HG02759 (cell line): ENCODE measurements at regions not wholly inside any gene's neighbourhood (a gene's known extent, or its start where the extent isn't known, plus 50 kb on each side); places are given as distances from the start of the nearest gene placed in this dataset.
"Not testable (repeated sequence)": the region's sequence is repeated elsewhere in the genome, so short reads cannot be mapped to it uniquely, and the experiment has no call there.

ENCODE experiments used
- ATAC-seq: cut with Tn5 transposase; IDR thresholded peaks from one replicate; pipeline ENCODE4 v1.9.1; 2021; ENCODE audit warnings: mild to moderate bottlenecking, moderate library complexity; ENCODE audit not compliant: unreplicated experiment

DNA sequence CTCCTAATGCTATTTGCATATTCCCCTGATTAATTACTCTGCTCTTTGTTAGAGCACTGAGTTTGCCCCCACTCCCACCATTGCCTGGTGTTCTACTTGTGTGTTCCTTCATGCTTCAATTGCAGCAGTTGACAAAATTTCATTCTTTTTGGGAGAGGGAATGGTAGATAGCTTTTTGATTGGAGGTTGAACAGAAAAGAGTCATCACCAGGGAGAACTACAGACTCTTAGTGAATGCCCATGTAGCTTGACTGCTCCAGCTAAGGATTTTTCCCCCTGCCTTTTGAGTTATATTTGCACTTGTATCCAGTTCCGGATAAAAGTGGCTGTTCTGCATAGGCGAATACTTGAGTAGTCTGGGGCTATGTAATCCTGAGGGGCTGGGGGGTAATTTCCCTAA is 183.9 kb downstream of the ETNK1 start:
- no peak for ATAC-seq

DNA sequence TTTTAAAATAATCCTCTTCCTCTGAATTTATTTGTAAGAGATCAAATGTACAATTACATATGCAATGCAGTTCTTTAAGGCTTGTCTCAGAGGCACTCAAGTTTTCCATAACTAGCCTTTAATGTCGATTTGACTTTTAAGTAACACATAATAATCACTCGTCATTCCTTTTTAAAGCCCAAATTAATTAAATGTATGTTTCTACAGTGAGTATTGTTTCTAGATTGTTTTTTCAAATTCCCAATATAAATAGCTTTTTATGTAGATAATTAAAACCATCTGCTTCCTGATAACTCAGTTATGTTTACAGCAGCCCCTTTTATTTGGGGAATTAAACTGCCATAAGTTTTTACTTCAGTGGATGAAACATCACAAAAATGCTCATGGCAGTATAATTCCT is 185.1 kb downstream of the ETNK1 start:
- no peak for ATAC-seq

DNA sequence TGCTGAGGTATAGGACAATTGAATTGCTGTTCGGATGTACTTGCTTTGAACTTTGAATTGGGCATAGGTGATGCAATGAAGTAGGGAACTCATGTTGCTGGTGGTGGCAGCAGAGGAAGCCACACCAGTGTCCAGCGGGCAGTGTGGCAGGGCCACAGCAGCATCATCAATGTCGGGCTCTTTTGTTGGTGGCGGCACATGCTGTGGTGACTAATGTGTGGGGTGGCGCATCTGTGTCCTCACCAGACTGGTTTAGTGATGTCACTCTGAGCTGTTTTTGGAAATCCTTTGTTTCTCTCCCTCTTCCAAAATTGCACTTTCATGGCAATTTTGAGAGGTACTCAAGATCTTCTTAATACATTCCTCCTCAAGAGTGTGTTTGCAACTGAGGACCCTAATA is 187.6 kb downstream of the ETNK1 start:
- no peak for ATAC-seq

DNA sequence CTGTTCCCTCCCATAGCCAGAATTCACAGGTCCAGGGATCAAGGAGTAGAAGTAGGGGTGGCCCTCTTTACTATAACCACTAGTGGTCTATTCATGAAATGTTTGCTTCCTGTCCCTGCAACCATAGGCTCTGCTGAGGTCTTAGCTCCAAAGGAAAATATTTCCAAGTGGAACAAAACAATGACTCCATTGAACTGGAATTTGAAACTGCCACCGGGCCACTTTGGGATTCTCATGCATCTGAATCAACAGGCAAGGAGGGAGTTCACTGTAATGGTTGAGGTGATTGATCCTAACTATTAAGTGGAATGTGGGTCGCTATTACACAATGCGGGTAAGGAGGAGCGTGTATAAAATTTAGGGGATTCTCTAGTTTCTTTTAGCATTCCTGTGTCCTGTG is 197.0 kb downstream of the ETNK1 start:
- no peak for ATAC-seq

DNA sequence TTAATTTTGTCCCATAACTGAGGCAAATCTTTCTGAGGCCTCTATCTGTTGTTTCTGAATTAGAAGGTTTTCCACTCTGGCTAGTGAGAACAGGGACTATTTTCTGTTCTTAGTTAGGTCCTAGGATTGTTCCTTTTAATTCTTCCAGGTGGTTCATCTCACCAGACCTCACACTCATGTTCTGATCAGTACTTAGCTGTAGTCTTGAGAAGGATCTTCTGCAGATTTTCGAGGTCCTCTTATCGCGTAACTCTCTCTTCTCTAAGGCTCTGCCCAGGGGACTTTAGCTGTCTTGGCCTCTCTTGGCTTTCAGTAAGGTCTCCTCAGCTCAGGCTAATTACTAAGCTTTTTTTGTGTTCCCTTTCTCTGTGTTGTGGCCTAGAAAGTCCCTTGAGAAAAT is 201.1 kb downstream of the ETNK1 start:
- no peak for ATAC-seq

DNA sequence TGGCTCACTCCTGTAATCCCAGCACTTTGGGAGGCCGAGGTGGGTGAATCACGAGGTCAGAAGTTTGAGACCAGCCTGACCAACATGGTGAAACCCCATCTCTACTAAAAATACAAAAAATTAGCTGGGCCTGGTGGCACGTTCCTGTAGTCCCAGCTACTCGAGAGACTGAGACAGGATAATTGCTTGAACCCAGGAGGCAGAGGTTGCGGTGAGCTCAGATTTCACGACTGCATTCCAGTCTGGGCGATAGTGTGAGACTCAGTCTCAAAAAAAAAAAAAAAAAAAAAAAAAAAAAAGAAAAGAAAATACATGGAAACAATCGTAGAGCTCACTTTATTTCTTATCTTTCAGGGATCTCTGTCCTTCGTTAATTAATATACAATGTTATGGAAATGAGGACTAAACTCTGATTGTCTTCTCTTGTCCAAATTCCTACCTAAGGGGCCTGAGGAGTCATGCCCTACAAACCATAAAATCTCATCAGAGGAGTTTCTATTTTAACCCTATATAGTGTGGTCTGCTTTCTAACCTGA is 201.5 kb downstream of the ETNK1 start:
- ATAC-seq: not testable (repeated sequence)

DNA sequence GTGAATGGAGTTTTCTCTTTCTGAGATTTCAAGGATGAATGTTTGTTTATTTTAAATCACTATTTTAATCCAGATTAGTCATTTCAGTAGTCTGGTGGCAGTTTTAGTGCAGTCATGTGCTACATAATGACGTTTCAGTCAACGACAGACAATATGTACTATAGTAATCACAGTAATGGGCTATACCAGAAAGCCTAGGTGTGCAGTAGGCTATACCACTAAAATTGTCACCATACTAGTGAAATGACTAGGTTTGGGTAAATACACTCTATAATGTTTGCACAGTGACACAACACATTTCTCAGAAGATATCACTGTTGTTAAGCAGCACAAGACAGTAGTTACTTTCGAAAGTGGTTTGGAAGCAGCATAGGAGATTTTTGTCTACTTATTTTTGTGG is 203.1 kb downstream of the ETNK1 start:
- peak; percentile 64 for ATAC-seq

DNA sequence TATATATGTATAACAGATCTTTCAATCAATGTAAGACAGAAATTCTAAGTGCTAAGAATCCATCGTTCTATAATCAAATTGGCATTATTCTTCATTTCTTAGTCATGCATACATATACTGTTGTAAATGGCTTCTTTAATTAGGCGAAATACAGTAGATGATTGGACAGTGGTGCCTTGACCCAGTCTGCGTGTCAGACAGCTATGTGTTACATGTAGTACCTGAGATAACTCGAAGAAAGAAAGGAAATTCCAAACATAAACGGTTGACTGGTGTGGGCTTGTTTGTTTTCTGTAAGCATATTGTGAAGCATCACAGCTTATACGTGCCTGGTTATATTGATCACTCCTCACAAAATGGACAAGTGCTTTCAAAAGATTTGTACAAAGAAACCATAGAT is 210.5 kb downstream of the ETNK1 start:
- ATAC-seq: no peak

DNA sequence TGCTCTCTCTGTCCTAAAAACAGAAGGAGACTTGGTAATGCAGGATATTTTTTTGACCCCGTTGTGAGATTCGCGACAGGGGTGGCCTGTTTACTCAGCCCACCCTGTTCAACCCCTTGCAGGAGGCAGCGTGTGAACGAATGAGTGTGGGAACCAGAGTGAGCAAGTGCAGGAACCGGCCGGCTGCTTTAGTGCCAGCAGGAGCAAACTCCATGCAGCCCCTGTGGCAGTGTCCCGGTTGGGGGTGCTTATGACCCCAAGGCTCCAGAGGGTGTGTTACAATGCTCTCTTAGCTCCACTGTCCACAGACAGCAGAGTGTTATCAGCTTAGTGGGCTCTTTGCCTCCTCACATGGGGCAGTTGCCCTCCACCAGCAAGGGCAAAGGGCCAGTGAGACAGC is 225.2 kb downstream of the ETNK1 start:
- ATAC-seq: no peak

DNA sequence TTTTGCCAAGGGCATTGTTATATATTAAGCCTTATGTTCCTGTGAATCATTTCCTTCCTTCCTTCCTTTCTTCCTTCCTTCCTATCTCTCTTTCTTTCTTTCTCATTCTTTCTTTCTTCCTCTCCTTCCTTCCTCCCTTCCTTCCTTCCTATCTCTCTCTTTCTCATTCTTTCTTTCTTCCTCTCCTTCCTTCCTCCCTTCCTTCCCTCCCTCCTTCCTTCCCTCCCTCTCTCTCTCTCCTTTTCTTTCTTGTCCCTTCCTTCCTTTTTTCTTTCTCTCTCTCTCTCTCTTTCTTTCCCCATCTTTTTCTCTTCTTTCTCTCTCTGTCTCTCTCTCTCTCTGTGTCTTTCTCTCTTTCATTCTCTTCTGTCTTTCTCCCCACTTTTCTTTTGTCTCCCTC is 226.6 kb downstream of the ETNK1 start:
- no peak for ATAC-seq

DNA sequence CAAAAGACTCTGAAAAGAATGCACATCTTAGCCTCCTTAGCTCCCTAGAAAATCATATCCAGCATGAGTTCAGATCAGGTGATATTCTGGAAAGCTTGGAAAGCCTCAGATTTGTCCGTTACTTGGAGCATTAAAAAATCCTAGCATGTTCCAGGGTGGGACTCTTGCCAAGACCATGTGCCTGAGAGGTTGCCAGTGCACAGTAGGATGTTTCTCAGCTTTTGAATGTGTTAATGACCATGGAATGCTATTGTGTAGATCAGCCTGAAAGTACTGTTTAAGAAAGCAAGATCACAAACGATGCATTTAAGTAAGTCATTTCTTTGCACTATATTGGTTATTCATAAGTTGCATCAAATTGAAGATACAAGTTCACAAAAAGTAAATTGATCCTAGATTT is 230.5 kb downstream of the ETNK1 start:
- ATAC-seq: no peak

DNA sequence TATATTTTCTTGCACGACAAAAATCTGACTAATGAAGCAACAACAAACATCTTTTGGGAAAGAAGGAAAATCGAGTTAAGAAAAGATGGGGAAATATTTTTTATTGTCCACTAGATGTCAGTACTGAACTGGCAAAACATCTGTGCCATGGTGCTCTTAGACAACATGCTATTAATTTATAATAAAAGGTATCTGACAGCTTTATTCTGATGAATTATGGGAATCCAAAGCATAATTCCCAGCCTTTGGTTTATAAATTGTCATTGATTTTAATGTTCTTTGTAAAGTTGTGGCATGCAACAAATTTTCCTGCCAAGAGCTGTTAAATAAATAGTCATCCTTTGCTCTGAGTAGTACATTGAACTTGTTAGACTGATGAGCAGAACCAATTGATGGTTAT is 231.2 kb downstream of the ETNK1 start:
- ATAC-seq: no peak

DNA sequence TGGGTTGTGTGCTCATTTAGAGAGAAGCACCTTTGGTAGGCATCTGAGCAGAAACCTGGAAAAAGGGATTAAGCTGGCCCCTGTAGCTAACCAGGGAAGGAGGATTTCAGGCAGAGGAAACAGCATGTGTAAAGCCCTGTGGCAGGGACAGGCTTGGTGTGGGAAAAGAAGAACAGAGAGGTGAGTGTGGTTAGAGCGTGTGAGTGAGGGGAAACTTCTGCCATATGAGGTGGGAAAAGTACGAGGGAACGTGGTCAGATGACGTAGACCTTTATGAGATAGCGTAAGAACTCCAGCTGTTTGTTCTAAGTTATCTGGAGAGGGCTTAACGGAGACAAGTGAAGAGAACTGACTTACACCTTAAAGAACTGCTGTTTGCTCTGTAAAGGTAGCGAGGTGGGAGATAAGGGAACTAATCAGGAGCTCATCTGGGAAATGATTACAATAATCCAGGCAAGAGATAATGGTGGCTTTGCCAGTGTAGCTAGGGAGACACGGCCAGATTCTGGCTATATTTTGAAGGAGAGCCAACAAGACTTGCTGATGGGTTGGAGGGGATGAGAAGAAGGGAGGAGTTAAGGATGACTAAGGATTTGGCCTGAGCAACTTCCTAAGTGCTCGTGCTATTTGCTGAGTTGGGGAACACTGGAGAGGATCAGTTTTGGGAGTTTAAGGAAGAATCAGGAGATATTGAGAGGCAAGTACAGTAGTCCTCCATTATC is 234.0 kb downstream of the ETNK1 start:
- ATAC-seq: no peak

DNA sequence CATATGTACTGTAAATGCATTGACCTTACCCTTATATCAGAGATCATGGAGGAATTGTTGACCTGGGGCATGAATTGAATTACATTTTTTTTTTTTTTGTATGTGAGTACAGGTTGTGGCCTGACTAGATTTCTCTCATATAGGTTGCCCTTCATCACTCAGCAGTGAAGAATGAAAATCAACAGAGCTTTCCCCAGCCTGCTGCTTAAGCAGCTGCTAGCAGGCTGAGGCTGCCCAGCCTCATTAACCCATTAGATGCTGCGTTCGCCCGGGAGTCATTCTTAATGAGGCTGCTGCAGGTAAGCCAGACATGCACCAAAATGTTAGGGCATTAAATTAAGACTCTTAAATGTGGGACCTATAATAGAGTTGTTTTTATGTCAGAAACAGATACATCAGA is 236.0 kb downstream of the ETNK1 start:
- ATAC-seq: no peak

DNA sequence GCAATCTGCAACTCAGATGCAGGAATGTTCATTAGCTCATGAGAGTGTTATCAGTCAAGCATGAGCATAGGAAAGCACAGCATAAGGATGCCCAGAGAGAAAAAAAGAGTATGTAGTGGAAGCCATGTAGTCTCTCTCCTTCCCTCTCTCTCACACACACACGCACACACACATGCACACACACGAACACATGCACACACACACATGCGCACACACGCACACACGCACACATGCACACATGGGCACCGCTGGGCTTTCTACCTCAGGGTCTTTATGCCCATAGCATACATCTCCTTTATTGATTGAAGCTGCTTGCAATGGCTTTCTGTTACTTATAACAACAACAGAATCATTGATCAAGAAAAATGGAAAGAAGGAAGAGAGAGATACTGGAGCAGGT is 240.9 kb downstream of the ETNK1 start:
- ATAC-seq: no peak

DNA sequence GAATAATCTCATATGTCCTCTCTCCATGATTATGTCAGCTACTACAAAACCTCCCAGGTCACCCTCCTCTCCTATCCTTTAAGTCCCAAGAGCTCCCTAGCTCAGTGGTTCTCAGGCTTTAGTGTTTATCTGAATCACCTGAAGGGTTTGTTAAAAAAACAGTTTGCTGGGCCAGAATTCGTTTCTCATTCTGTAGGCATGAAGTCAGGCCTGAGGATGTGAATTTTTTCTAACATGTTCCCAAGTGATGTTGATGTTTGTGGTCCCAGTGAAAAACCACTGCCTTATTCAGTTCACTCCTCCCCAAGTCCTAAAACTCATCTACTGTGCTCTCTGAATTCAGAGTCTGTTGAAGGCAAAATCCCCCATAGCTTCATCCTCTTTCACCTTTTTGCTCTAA is 241.4 kb downstream of the ETNK1 start:
- no peak for ATAC-seq

DNA sequence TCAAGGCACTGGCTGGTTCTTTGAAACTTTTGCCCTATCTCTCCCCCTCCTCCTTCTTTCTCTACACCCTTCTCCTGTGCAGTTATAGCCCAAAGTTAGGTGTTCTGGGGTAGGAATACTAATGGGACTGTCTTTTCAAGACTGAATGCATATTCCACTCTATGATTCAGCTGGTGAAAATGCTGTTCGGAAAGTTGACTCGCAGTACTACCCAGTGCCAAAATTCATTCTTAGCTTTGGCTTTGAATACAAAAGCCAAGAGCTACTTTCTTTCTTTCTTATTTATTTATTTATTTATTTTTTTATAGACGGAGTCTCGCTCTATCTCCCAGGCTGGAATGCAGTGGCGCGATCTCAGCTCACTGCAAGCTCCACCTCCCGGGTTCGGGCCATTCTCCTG is 249.2 kb downstream of the ETNK1 start:
- ATAC-seq: no peak

DNA sequence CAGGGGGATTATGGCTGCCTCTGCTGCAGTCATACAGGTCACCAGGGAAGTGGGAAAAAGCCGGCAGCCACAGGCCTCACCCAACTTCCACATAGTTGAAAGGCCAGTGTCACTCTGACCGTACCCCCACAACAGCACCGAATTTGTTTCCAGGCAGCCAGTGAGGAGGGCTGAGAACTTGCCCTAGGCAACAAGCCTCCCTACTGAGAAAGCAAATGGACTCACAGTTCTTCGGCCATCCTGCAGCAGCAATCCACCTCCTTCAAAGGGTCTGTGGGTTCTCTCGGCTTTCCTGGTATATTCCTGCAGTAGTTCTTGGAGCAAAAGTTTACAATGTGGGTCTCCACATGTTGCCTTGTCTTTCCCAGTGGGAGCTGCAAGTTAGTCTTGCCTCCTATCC is 251.3 kb downstream of the ETNK1 start:
- no peak for ATAC-seq

DNA sequence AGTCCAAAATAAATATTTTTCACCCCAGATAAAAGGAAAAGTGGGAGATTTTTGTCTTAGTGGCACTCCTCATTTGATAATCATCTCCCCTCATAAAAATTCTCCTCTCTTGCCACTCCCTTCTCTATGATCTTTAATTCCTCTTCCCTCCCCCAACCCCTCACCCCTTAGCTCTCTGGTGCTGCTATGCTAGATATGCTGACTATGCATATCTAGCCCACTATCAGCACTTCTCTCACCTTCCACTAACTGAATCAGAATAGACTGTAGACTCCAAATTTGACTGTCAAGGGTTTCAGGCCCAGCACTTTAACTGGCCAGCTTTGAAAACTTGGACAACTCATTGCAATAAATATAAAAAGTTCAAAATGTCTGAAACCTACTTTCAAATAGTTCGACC is 254.2 kb downstream of the ETNK1 start:
- no peak for ATAC-seq

DNA sequence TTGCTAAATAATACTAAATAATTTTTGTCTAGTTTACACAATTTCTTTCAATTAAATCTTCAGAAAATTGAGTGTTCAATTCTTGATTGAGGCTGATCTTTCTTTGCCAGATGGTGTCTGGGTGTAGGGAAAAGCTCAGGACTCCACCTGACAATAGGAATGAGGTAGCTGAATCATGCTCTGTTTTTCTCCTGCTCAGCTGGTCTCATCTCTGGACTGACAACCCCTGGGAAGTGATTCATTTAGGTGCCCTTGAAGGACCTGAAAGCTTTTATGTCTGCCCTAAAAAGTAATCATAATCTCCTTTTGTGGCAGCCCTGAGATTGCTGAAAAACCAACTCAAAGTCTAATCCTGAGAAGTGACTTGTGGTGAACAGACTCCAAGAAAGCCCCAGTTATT is 255.4 kb downstream of the ETNK1 start:
- ATAC-seq: no peak

DNA sequence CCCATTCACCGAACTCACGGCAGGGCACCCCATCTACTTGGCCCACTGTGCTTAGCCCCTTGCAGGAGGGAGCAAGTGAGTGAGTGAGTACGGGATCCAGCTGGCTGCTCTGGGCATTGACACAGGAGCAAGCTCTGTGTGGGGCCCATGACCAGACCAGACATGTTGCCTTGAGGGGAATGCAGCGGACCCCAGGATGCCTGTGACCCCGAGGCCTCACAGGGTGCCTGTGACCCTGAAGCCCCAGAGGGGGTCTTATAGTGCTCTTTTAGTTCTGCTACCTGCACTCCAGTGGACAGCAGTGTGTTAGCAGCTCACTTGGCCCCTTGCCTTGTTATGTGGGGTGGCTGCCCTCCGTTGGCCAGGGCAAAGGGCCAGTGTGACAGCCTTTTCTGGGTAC is 255.8 kb downstream of the ETNK1 start:
- no peak for ATAC-seq

DNA sequence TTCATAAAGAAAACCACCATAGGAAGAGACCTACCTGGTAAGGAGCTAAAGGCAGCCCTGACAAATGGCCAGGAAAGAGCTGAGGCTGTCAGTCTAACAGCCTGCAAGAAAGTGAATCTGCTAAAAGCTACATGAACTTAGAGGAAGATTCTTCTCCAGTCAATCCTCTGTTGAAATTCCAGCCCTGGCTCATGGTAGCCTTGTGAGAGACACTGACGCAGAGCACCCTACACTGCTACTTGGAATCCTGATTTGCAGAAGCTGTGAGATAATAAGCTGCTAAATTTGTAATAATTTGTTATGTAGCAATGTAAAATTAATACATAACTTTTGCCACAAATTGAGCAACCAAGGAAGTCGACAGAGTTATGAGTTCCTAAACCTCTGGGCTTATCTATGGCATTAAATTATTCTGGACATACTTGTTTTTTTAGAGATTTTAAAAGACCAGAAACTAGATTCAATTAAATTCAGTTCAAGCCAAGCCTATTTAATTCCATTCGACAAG is 257.0 kb downstream of the ETNK1 start:
- ATAC-seq: no peak

DNA sequence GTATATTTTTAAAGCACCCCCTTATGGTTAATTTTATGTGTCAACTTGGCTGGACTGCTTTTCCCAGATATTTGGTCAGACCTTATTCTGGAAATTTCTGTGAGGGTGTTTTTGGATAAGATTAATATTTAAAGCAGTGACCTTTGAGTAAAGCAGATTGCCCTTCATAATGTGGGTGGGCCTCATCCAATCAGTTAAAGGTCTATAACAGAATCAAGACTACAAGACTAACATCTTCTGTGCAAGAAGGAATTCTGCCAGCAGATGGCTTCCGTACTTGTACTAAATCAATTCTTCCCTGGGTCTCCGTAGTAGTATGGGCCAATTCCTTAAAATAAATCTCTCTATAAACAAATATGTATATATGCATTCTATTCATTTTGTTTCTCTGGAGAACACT is 257.6 kb downstream of the ETNK1 start:
- ATAC-seq: no peak
